Nucleus accumbens (tissue), 56 donors: ENCODE measurements at regions not wholly inside any gene's neighbourhood (a gene's known extent, or its start where the extent isn't known, plus 50 kb on each side); places are given as distances from the start of the nearest gene placed in this dataset.
"Not testable (repeated sequence)": the region's sequence is repeated elsewhere in the genome, so short reads cannot be mapped to it uniquely, and the experiment has no call there.

Experiments used
- DNase-seq, 56 donors: peaks; one replicate each; lab custom pipeline; 2025; lab: John Stamatoyannopoulos, UW

DNA sequence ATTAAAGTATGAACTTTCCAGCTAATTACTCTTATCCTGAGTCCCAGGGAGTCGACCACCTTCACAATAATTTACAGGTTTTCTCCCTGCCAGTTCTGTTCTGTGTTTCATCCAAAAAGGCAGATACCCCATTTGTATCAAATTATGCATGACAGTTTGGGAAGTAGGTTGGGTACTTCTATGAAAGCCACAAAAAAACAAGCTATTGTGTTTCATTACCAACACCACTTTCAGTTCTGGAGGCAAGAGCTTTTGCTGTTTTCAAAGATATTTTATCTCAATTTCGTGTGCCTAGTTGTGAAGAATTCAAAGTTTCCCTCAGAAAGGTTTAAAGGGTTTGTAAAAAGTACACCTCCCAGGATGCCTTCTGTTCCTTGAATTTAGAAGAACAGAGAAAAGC lies 557.4 kb downstream of the FLRT2 start:
- no peak for DNase-seq

DNA sequence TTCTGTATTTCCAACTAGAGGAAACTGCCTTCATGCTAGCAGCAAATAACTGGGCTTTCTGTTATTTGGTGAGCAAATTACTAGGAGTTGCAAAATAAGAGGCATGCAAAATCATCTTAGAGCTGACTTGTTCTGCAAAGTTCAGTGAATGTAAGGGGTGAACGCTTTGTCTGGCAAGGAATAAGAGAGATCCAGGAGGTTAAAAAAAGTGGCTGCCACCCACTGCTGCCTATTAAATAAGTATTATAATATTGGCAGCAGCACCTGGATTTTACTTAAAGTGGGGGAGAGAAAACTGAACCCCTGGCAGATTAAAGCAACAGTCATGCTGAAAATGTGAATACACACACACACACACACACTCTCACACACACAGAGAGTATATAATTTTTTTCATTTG lies 557.0 kb downstream of the FLRT2 start:
- DNase-seq, result peak in 11 of 56 donors; percentile 1 to 47 (median 25)

DNA sequence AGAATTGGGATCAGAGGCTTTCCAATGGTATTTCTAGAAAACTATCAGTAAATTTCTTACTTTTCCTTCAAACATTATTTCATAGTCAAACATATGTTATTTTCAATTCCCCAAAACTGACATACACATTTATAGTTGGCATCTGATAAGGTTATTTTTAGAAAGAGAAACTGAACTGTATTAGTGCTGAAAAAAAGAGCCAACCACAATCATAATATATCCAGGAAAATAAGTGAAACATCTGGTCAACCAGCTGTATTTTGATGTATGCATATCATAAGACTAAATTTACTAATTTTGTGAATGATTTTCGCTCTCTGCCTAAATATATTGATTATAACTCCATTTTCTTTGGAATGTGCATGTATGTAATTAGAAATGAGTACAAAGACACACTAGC lies 554.2 kb downstream of the FLRT2 start:
- DNase-seq, result no peak

DNA sequence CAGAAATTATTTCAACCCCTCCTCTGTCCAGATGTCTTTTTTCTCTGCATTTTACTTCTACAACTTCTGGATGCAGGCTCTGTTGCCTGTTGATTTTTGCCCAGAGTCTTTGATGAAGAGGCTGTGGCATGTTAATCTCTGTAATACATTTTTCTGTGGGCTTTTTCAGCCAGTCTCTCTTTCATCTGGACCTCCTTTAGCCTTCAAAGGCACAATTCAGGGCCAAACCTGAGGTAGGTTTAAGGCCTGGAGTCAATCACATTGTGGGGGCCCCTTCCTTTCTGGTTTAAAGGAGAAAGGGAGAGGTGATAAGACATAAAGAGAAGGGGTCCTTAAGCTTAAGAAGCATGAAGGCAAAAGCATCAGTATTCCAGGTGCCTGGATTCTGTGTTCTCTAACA lies 553.7 kb downstream of the FLRT2 start:
- DNase-seq, result no peak

DNA sequence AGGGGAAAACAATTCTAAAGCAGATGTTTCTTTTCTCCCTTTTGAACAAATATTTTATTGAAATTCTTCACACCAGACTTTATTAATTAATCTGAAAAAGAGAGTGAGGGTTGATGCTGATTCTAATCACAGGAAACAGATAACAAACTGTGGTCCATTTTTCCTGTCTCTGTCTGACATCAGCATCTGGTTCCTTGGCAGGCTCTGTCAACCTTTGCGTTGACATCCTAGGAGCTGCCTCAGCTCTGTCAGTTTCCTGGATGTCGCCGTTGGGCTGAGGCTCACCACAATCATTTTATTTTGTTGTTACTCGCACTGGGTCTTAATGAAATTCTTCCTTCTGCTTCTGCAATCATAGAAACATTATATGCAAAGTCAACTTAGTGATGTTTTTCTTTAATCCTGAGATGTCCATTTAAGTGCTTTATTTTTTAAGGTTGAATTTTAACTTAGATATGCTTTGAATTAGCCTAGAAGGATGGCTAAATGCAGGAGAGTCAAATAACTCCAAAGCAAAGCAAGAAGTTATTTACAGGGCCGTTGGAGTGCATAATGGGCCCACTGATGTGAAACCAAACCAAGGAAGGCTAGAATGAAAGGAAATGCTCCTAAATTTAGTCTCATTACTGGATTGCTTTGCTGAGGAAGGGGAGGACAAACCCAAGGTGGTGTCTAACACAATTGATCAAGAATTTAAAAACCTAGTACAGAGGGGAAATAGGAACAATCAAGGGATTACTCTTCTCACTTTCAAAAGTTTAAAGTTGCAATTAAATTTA lies 542.4 kb downstream of the FLRT2 start:
- DNase-seq, result no peak

DNA sequence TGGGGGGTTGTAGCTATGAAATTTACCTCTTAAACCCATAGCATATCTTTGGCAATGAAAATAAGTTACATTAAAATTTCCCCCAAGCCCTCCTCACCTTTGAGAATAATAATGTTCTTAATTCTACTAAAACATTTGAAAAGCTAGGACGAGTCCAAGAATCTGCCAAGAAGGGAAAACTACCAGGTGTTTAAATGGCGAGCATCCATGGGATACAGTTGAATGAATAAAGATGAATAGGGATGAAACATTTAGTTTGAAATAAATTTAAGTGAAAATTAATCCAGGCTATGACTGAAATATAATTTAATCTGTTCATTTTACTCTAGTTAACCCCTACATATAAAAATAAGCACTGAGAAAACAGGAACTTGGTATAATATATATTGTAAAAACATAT lies 536.7 kb downstream of the FLRT2 start:
- no peak for DNase-seq

DNA sequence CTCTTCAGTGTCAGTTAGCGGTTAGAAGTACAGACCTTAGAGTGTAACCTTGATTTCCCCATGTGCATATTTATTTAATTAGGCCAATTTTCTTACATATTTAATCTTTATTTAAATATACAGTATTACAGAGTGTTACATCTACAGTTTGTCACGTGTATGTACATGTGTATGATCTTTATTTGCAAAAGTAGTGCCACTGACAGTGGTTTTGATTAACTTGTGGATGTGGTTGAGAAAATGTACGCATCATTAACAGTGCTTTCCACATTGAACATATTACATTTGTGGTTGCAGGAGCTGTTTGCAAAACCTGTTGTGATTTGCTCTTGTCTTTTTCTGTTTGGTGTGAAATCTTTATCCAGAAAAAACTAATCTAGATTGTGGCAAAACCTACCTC lies 535.5 kb downstream of the FLRT2 start:
- DNase-seq, result no peak

DNA sequence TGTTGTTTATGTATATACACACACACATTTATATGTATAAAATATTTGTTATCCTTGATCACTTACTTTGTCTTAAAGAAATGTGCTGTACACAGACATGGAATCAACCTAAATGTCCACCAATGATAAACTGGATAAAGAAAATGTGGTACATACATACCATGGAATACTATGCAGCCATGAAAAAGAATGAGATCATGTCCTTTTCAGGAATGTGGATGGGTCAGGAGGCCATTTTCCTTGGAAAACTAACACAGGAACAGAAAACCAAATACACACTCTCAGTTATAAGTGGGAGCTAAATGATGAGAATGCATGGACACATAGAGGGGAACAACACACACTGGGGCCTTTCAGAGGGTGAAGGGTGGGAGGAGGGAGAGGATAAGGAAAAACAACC lies 534.7 kb downstream of the FLRT2 start:
- DNase-seq, result not testable (repeated sequence)

DNA sequence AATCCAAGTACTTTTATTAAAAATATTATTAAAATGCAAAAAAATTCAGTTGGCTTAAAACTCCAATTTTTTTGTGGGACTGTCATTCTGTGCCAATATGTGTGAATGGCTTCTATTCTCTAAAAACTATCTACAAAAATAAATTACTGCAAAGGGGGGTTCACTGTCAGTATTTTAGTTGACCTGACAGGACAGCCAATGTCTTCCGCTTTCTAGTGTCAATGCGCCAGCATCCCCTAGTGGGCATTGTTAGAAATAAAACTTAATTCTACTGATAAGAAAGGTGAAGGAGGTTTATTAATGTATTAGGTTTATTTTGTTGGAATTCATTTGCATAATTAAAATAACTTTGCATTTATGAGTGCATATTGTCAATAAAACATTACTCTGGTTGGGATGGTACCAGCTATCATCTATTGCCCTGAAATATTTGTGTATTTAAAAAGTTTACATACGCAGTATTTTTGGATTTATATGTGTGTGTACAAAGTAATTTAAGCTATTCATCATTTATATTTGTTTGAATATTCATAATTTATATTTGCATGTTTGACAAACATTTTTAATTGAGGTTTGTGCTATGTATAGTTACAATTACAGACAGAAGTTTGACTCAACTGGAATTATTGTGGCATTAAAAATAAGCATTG lies 527.2 kb downstream of the FLRT2 start:
- peak in 8 of 56 donors; percentile 1 to 41 (median 16) for DNase-seq

DNA sequence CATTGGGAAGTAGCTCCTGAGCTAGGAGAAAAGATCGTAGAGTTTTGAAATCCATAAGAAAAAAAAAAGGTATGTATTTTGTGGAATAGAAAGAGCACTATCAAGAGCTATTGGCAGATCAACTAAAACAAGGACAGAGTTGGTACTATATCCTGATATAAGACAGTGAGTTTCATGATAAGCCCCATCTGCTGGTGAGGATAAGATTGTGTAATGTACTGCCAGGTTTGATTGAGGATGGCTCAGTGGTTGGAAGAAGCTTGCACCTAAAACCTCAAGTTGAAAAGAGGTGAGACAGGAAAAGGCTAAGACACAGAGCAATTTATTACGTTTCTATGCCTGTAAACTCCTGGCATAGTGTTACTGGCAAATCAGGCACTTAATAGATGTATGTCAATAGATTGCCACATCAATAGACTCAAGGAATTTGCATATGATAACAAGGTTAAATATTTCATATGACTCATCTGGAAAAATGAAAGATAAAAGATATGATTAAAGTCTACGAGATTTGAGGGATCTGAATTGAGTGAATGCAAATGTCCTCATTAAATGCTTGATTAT lies 525.6 kb downstream of the FLRT2 start:
- DNase-seq, result no peak

DNA sequence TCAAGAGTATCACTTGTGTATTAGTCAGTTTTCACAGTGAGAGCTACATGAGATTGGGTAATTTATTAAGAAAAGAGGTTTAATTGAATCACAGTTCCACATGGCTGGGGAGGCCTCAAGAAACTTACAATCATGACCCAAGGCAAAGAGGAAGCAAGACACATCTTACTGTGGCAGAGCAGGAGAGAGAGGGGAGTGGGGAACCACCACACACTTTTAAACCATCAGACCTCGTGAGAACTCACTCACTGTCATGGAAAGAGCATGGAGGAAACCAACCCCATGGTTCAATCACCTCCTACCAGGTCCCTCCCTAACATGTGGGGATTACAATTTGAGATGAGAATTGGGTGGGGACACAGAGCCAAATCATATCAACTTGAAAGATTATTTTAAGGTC lies 522.9 kb downstream of the FLRT2 start:
- no peak for DNase-seq

DNA sequence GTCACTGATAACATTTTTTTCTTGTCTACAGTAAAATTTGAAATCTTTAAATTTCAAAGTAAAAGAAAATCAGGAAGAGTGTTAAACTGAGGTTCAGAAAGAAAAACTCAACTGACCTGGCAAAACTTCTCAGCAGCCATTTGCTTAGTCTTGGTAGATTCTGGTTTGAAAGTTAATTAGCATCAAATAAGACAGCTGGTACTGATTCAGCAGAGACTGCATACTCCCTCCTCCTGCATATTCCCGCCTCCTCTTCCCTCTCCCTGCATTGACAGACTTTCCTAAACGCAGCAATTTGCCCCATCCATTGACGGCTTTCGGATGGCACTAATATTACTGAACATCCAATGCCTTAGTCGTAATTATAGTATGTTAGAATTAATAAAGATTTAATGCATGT lies 520.8 kb downstream of the FLRT2 start:
- DNase-seq, result no peak

DNA sequence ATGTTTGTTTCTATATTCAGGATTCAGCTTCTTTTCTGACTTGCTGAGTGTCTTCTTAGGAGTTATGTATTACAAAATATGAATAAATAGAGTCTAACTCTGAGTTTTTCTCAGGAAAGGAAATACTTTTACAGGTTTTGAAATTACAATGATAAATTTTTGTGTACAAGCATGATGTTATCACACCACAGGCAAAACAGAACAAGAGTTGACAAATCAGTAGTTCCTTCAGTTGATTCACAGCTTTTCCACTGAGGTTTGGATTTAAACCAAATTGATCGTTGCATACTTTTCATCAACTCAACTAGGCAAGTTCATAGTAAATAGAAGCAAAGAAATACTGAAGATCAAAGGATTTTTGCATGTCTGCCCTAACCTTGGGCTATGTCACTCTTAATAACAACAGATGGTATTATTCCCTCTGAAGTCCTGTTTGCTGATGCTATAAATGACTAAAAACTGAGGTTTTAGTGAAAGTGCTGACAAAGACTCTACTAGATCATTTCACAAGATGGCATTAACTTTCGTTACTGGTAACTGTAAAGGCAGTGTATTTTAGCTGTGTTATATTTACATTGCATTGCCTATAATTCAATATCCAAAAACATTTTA lies 520.2 kb downstream of the FLRT2 start:
- no peak for DNase-seq

DNA sequence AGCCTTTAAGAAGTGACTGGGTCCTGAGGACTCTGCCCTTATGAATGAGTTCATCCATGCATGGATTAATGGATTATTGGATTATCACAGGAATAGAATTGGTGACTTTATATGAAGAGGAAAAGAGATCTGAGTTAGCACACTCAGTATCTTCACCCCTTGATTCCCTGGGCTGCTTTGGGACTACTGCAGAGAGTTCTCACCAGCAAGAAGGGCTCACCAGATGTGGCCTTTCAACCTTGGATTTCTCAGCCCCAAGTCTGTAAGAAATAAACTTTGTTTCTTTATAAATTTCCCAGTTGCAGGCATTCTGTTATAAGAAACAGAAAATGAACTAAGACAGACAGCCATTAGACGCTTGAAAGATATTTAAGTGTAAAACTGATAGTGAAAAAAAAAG lies 509.2 kb downstream of the FLRT2 start:
- no peak for DNase-seq

DNA sequence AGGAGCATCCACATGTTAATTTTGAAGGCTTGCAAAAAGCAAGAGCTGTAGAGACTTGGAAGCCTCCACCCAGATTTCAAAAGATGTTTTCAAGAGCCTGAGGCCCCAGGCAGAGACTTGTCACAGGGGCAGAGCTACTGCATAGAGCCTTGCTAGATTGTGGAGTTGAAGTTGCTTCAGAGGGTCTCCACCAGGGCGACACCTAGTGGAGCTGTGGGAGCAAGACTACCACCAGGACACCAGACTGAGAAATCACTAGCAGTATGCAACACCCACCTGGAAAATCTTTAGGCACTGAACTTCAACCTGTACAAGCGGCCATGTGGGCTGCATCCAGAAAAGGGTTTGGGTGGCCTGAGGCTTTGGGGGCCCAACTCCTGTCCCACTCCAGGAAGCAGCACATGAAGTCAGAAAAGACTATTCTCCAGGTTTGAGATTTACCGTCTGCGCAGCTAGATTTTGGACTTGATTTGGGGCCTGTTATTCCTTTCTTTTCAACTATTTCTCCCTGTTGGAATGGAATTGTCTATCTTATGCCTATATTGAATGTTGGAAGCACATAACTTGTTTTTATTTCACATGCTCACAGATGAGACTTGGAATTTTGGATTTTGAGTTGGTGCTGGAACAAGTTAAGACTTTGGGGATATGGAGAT lies 508.6 kb downstream of the FLRT2 start:
- peak in 14 of 56 donors; percentile 2 to 47 (median 10) for DNase-seq

DNA sequence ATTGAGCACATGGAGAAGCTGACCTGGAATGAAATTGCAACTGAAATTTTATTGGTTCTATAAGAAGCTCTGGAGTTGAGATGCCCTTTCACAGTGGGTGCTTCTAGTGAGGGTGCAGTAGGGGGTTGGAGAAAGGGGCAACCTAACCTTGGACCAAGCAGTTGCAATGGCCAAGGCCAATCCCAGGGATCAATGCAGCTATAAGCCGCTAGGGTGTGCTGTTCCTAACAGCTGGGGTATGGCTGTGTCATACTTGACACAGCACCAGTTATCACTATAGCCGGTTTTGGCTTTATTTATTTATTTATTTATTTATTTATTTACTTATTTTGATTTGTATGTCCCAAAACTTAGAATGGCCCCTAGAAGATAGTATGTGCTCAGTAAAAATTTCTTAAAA lies 505.9 kb downstream of the FLRT2 start:
- DNase-seq, result no peak

DNA sequence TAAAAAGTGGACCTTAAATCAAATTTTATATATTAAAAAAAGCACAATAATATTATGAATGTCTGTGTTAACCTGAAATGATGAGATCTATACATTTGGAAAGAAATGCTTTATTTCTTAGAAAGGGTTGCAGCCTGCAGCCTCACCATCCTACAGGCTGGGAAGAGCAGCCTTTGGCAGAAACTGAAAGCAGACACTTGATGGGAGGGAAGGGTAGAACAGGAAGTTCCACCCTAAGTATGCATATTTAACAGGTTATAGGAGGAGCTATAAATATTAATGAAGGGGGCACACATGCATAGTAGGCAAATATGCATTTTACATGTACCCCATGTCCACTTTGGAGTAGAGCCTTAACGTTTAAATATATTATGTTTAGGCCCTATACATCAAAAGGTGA lies 498.0 kb downstream of the FLRT2 start:
- DNase-seq, result no peak

DNA sequence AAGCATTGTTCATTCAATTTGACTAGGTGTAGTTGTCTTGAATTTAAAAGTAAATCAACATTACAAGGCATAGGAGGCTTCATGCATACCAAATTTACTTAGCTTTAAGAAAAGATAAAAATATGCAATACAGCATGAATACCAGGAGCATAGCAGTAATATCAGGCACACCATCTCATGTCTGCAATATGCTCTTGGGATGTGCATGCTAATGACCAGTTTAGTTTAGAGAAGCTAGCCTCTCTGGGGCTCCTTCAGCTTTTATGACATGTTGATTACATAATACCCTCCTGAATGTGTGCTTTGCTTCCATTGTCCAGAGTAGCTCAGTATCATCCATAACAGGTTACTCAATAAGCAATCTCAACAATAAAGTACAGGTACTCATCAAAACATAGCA lies 497.2 kb downstream of the FLRT2 start:
- no peak for DNase-seq

DNA sequence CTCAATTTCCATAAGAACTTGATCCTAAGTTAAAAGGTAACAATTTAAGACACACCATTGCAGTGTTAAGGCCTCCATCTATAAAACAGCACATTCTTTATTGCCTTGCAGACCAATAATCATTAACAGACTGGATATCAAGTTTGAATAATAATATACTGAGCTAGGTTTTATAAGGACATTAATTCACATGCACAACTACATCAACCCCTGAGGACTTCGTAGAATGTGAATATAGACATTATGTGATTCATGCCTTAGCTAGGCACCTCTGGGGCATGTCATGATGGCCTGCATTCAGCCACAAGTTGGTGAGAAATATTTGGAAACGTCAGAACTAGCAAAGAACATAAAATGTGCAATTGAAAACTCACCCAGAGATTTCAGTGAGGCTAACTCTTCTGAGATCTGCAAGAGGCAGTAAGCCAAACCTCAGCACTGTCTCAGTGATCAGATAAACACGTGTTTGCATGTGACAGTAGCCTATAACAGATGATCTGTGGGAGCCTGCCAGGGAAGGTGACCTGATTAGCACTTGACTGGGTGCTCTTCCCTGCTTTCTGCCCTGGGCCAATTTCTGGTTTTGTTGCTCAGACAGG lies 492.2 kb downstream of the FLRT2 start:
- no peak for DNase-seq

DNA sequence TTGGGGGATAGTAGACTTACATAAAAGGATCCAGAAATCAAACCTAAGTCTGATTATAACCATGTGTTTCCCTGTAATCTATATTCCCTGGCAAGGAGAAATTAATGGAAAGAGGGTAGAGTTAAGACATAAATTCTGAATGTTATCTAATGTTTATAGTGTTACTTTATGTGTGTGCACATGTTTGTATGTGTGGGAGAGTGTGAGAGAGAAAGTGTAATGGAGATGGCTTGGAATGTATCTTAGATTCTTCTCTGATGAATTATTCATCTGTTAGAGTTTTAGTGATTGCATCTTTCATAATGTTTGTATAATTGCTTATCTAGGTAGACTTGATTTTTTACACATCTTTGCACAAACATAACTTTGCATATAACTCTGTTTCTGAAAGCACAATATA lies 490.9 kb downstream of the FLRT2 start:
- DNase-seq, result no peak

DNA sequence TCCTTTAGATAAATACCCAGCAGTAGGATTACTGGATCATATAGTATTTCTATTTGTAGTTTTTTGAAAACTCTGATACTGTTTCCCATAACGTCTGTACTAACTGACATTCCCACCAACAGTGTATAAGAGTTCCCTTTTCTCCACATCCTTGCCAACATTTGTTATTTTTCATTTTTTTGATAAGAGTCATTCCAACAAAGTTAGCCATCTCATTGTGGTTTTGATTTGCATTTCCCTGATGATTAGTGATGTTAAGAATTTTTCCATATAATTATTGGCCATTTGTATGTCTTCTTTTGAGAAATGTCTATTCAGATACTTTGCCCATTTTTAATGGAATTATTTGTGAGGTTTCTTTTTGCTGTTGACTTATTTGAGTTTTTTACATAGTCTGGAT lies 486.0 kb downstream of the FLRT2 start:
- DNase-seq, result no peak
